ENCODE measurements at regions not wholly inside any gene's neighbourhood (a gene's known extent, or its start where the extent isn't known, plus 50 kb on each side); places are given as distances from the start of the nearest gene placed in this dataset.
A peak's percentile ranks its signal among the peaks of the same experiment; 100 is the strongest.

DNA sequence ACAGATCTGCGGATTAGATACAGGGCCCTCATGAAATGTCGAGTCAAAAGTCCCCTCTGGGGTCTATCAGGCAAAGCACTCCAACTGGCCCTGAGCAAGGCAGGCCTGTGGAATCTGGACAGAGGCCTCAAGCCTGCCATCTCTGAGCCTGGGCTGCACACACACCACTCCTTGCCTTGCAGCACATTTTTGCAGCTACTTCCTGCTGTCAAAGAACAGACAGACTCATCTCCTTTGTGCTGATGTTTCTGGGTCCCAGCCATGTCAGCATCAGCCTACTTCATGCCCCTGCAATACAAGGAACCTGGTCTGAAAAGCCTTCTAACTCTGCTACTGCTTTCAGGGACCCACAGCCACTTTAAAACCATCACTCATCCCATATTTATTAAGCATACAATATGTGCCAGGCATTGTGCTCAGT, 60.6 kb upstream of the IL12A start:
- intact Hi-C loops (cut with DNase I), result no loop called here
- 64 to 90% (median 70%) methylated on average over 2 of the region's 2 CpGs for WGBS, 4 donors
- Histone ChIP-seq H3K27me3 (no peaks in the 10 kb centered on the region), H3K9me3 (replicated peaks in 1 of 3) (no peaks in the 10 kb centered on the region), H3K27ac (no peak overlapping the region), H3K4me3 (no peak overlapping the region), H3K36me3 (replicated peaks in 1 of 2) (no peaks in the 10 kb centered on the region), H3K4me1 (replicated peaks in 1 of 2) (no peaks in the 10 kb centered on the region)
- no peak for TF ChIP-seq POLR2A (IDR thresholded peaks at IDR 0.05)
- no peak for TF ChIP-seq CTCF (IDR thresholded peaks at IDR 0.05)
- DNase-seq, result no peak

DNA sequence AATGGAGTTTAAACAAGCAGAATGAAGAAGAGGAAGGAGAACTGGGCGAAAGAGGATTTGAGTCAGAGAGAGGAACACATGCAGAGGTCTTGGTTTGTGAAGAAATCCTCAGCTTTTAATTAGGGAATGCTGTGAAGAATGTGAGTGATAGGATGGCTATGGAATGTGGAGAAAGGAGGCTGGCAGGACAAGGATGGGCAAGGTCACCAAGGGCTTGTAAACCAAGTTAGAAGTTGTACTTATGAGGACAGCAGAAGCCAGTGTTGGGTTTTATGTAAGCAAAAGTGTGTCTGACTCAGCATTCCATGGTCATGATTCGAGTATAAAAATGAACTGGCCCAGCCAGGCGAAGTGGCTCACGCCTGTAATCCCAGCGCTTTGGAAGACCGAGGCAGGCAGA, 60.0 kb upstream of the IL12A start:
- DNase-seq, result no peak
- WGBS, 4 donors, result 84 to 93% (median 86%) methylated on average over 6 of the region's 6 CpGs
- Histone ChIP-seq H3K27ac (no peak overlapping the region), H3K36me3 (replicated peaks in 1 of 2) (no peaks in the 10 kb centered on the region), H3K4me3 (no peak overlapping the region), H3K9me3 (replicated peaks in 1 of 3) (no peaks in the 10 kb centered on the region), H3K27me3 (no peaks in the 10 kb centered on the region), H3K4me1 (replicated peaks in 1 of 2) (no peaks in the 10 kb centered on the region)
- intact Hi-C loops (cut with DNase I), result no loop called here
- no peak for TF ChIP-seq POLR2A (IDR thresholded peaks at IDR 0.05)
- TF ChIP-seq CTCF (IDR thresholded peaks at IDR 0.05), result no peak

- DNase-seq, result peak in 2 of 7 donors; percentile 21 to 25
- intact Hi-C loops (cut with DNase I), result no loop called here
Observed at GRCh38 chr3:159929171-159930141, 59.2 kb upstream of the IL12A start.

GRCh38 chr3:159934216-159934615, 54.4 kb upstream of the IL12A start:
- DNase-seq, result no peak
- no peaks in the 10 kb centered on the region for H3K27me3 ChIP-seq
- intact Hi-C loops (cut with DNase I), result no loop called here

More at GRCh38 chr3:159929171-159930141, 59.2 kb upstream of the IL12A start:
- Histone ChIP-seq H3K27me3 (no peaks in the 10 kb centered on the region), H3K9me3 (replicated peaks in 1 of 3) (peaks cover 0 to 4% (median 0%) of the 10 kb centered on the region in 3 donors), H3K27ac (peak overlapping the region in 2 of 5 donors; percentile 48 to 54), H3K36me3 (replicated peaks in 1 of 2) (no peaks in the 10 kb centered on the region), H3K4me1 (replicated peaks in 1 of 2) (no peaks in the 10 kb centered on the region), H3K4me3 (no peak overlapping the region)
- whole genome bisulfite sequencing, 4 donors, result 73 to 83% (median 81%) methylated on average over 11 of the region's 11 CpGs
- TF ChIP-seq POLR2A (IDR thresholded peaks at IDR 0.05), result no peak
- peak in 4 of 6 experiments; percentile 17 to 36 (median 22) for TF ChIP-seq CTCF (IDR thresholded peaks at IDR 0.05)

More at GRCh38 chr3:159934216-159934615, 54.4 kb upstream of the IL12A start:
- Histone ChIP-seq H3K4me1 (replicated peaks in 1 of 2) (no peaks in the 10 kb centered on the region), H3K9me3 (replicated peaks in 1 of 3) (peaks cover 0 to 6% (median 0%) of the 10 kb centered on the region in 3 donors), H3K36me3 (replicated peaks in 1 of 2) (no peaks in the 10 kb centered on the region), H3K4me3 (no peak overlapping the region), H3K27ac (no peak overlapping the region)
- TF ChIP-seq CTCF (IDR thresholded peaks at IDR 0.05), result no peak
- TF ChIP-seq POLR2A (IDR thresholded peaks at IDR 0.05), result no peak

All from adrenal gland (tissue), 9 donors.